Heart right ventricle (tissue), 16 donors: ENCODE measurements at regions not wholly inside any gene's neighbourhood (a gene's known extent, or its start where the extent isn't known, plus 50 kb on each side); places are given as distances from the start of the nearest gene placed in this dataset.
A peak's percentile ranks its signal among the peaks of the same experiment; 100 is the strongest.

Experiments
- ATAC-seq, 8 donors: fragments of 200-7000 bp; cut with Tn5 transposase; one replicate each; pipeline ENCODE4 v1.9.1; 2020; ENCODE audit warnings: mild to moderate bottlenecking in 8 of 8, moderate library complexity in 8 of 8, moderate number of reproducible peaks in 1 of 8
- DNase-seq, 2 donors: peaks; one replicate each; pipeline ENCODE4 v3.0.0-alpha.2; 2020
- H3K27ac ChIP-seq, 10 donors: fragments of 200-600 bp; sonication (generic) in 2 of 10; one replicate each; pipeline versions ENCODE4 v1.5.0 to v1.8.0; 2020 to 2022; ENCODE audit warnings: mild to moderate bottlenecking in 3 of 10
- H3K27me3 ChIP-seq, 7 donors: fragments of 200-600 bp; one replicate each; pipeline ENCODE4 v1.8.0; 2021 to 2022; ENCODE audit warnings: mild to moderate bottlenecking in 2 of 7
- H3K36me3 ChIP-seq, 9 donors: fragments of 200-600 bp; sonication (generic) in 1 of 9; one replicate each; pipeline versions ENCODE4 v1.5.0 to v1.8.0; 2020 to 2022; ENCODE audit warnings: mild to moderate bottlenecking in 2 of 9
- H3K4me1 ChIP-seq, 9 donors: fragments of 200-600 bp; sonication (generic) in 1 of 9; one replicate each; pipeline versions ENCODE4 v1.5.0 to v1.8.0; 2020 to 2022; ENCODE audit warnings: mild to moderate bottlenecking in 4 of 9
- H3K4me3 ChIP-seq, 10 donors: fragments of 200-600 bp; sonication (generic) in 2 of 10; one replicate each; pipeline versions ENCODE4 v1.5.0 to v1.8.0; 2020 to 2022; ENCODE audit warnings: mild to moderate bottlenecking in 7 of 10, moderate library complexity in 2 of 10
- H3K9me3 ChIP-seq, 11 donors: fragments of 200-600 bp in 10 of 11; sonication (generic) in 2 of 11; one replicate each; pipeline versions ENCODE4 v1.5.0 to v1.8.0; 2013 to 2022; ENCODE audit warnings: mild to moderate bottlenecking in 2 of 11, control low read depth in 1 of 11, moderate library complexity in 1 of 11
- CTCF ChIP-seq, 9 donors: fragments of 200-600 bp; sonication (generic) in 2 of 9; IDR thresholded peaks; one replicate each; pipeline versions ENCODE4 v1.5.0 to v1.8.0; 2021 to 2022; ENCODE audit warnings: antibody characterized with exemption in 9 of 9, mild to moderate bottlenecking in 5 of 9, moderate library complexity in 1 of 9
- WGBS, 2 donors: extraction: QIAGEN DNeasy Blood & Tissue Kit; methylation state at CpG; one replicate each; pipeline ENCODE4 v1.1.7; 2013; ENCODE audit warnings: inconsistent platforms in 1 of 2; 5-methylcytosine and 5-hydroxymethylcytosine counted together
- intact Hi-C, 10 donors: fragments of 100-400 bp; cut with DNase I; formaldehyde crosslinking; loops; one replicate each; pipeline versions ENCODE4 v1.11.1 to v1.14.2; 2022
- donor health status: Arrhythmogenic right ventricular cardiomyopathy.
- donor health status: ischemic (EF 13 %, LVEDD 7.1; RV severe dilation, severe dysfunction).
- donor health status: healthy with polysubstance abuse.
- donor health status: DM: no; HTN: yes; CAD: no.
- donor health status: DM: no; HTN: no; CAD: no.
- donor health status: ischemic (EF 25% LVEDD 6.9; RV normal size, moderate dysfunction).
- donor health status: ischemic (EF 25% LVEDD 5.7; RV mildly dilated, moderate dysfunction).
- donor health status: healthy.
- donor health status: DM: yes; HTN: yes; CAD: no.
- donor health status: Ischemic cardiomyopathy.
- donor health status: ischemic (EF 35%, LVEDD 5.7; RV mildly dilated, moderate dysfunction).
- donor health status: nonischemic (EF 11% LVEDD 7.7; RV severe dilation, severe dysfunction).
- donor health status: DM: yes; HTN: yes; CAD: no.
- donor health status: PGD.
- donor health status: ischemic (EF 29% LVEDD 5.4; RV normal size, mild dysfunction).
- donor health status: nonischemic (EF 23%, LVEDD 6.1; RV moderate dilation, normal function).

GRCh38 chr6:85113934-85114580 is 335.8 kb upstream of the NT5E start:
- Histone ChIP-seq H3K27ac (no peak overlapping the region), H3K9me3 (no peaks in the 10 kb centered on the region), H3K36me3 (no peaks in the 10 kb centered on the region), H3K4me1 (no peaks in the 10 kb centered on the region), H3K4me3 (peak overlapping the region in 6 of 10 donors; percentile 14 to 24 (median 16)), H3K27me3 (no peaks in the 10 kb centered on the region)
- 48 to 56% methylated on average over 21 of the region's 21 CpGs for WGBS, 2 donors
- no peak for TF ChIP-seq CTCF (IDR thresholded peaks at IDR 0.05)
- ATAC-seq (peak in 1 of 8 donors; percentile 27), DNase-seq (no peak)
- intact Hi-C loops, result no loop called here

GRCh38 chr6:85112540-85112939 is 337.3 kb upstream of the NT5E start:
- H3K27ac ChIP-seq, result no peak overlapping the region
- no peak for TF ChIP-seq CTCF (IDR thresholded peaks at IDR 0.05)
- no peaks in the 10 kb centered on the region for H3K9me3 ChIP-seq
- no peaks in the 10 kb centered on the region for H3K36me3 ChIP-seq
- no peaks in the 10 kb centered on the region for H3K27me3 ChIP-seq
- 80 to 84% methylated on average over 1 of the region's 1 CpG for WGBS, 2 donors
- ATAC-seq (no peak), DNase-seq (no peak)
- H3K4me3 ChIP-seq, result no peak overlapping the region
- no peaks in the 10 kb centered on the region for H3K4me1 ChIP-seq
- intact Hi-C loops, result no loop called here

GRCh38 chr6:85111481-85112011 is 338.3 kb upstream of the NT5E start:
- H3K4me1 ChIP-seq, result no peaks in the 10 kb centered on the region
- H3K27me3 ChIP-seq, result no peaks in the 10 kb centered on the region
- peak in 1 of 8 donors; percentile 22 for ATAC-seq
- TF ChIP-seq CTCF (IDR thresholded peaks at IDR 0.05), result no peak
- no peaks in the 10 kb centered on the region for H3K36me3 ChIP-seq
- no peaks in the 10 kb centered on the region for H3K9me3 ChIP-seq
- no peak overlapping the region for H3K27ac ChIP-seq
- WGBS, 2 donors, result 69 to 72% methylated on average over 8 of the region's 8 CpGs
- DNase-seq, result no peak
- intact Hi-C loops, result no loop called here
- no peak overlapping the region for H3K4me3 ChIP-seq

- Histone ChIP-seq H3K27me3 (no peaks in the 10 kb centered on the region), H3K27ac (no peak overlapping the region), H3K9me3 (no peaks in the 10 kb centered on the region), H3K36me3 (no peaks in the 10 kb centered on the region), H3K4me1 (no peaks in the 10 kb centered on the region), H3K4me3 (no peak overlapping the region)
- intact Hi-C loops, result no loop called here
- ATAC-seq, result no peak
- 73 to 76% methylated on average over 2 of the region's 2 CpGs for WGBS, 2 donors
- no peak for TF ChIP-seq CTCF (IDR thresholded peaks at IDR 0.05)
- DNase-seq, result no peak
These were observed 338.9 kb upstream of the NT5E start for GRCh38 chr6:85110943-85111342.
